SHP77 (cell line): ENCODE measurements at regions not wholly inside any gene's neighbourhood (a gene's known extent, or its start where the extent isn't known, plus 50 kb on each side); places are given as distances from the start of the nearest gene placed in this dataset.

Experiments used
- DNase-seq, 2 experiments: peaks; one replicate each; lab custom pipeline; 2025; lab: John Stamatoyannopoulos, UW

DNA sequence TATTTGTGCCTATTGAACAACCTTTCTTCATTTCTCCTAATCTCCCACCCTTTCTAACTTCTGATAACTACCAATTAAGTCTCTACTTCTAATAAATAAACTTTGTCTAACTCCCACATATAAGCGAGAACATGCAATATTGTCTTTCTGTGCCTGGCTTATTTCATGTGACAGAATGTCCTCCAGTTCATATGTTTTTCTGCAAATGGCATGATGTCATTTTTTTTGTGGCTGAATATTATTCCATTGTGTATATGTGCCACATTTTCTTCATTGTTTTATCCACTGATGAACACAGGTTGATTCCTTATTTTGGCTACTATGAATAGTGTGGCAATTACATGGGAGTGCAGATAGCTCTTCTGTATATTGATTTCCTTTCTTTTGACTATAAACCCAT lies 1041.5 kb upstream of the MANEA start:
- DNase-seq = no peak

DNA sequence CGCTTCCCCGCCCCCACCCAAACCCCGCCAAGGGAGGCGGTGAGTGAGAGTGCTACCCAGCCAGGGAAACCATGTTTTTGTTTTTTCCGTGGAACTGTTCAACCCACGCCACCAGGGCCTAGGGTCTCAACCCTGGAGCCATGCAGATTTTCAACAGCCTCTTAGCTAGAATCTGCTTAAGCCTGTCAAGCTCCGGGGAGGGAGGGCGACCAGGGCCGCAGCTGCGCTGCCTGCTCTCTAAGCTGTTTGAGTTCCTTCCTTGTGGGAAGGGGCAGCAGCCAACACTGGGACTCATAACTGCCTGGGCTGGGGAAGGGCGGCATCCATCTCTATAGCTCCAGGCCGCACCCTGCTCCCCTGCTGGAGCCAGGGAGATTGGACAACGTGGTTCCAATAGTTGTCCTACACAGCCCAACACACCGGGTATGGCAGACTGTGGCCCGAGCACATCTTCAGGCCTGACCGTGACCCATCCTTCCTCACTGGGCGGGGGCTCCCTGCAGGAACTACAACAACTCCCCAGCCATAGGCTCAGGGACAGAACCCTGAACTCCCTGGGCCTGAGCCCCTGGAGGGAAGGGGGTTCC lies 1065.7 kb upstream of the MANEA start:
- no peak for DNase-seq

- no peak for DNase-seq
Measured at GRCh38 chr6:94510877-94511276, 1066.5 kb upstream of the MANEA start.

DNA sequence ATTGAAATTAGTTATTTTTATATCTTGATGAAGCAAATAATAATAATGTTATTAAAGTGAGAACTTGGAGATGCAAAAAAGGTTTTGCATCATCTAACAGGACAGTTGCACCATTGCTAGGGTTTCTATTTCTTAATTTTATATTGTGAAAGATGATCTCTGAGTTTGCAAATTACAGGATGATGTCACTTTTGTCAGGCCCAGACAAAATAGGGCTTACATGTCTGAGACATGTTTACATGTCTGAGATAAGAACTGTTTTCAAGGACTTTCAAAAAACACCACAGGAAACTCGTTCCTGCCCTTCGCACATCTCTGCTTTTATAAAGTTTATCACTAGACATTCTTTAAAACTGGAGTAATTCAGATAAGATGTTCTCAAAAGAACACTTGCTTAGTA lies 1075.8 kb upstream of the MANEA start:
- no peak for DNase-seq

DNA sequence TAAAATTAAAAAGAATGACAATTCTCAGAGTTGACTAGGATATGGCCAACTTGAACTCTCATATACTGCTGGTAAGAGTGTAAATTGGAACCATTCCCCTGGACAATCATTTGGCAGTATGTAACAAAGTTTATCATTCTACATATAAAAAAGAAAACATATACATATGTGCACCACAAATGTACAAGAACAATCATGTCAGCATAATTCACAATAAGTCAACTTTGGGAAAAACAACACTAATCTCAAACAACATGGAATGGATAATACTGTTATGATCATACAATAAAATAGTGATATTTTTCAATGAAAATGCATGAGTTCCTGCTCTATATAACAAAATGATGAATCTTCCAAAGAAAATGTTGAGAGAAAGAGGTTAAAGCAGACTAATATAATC lies 1078.7 kb upstream of the EPHA7 start:
- DNase-seq = no peak

GRCh38 chr6:94494500-94494899 lies 1075.1 kb upstream of the EPHA7 start:
- DNase-seq = no peak

GRCh38 chr6:94487371-94487770 lies 1068.0 kb upstream of the EPHA7 start:
- DNase-seq = no peak

- peak; percentile 55 to 80 for DNase-seq
Measured at GRCh38 chr6:94478133-94479005, 1059.0 kb upstream of the EPHA7 start.

DNA sequence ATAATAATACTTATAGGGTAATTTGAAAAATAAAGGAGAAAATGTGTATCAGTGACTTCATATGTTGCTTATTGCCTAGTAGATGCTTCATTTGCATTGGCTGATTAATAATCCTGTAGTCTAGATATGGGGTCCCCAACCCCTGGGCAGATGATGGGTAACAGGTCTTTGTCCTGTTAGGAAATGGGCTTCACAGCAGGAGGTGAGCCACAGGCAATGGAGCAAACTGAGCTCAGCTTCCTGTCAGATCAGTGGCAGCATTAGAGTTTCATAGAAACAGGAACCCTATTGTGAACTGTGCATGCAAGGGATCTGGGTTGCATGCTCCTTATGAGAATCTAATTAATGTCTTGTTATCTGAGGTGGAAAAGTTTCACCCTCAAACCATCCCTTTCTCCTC lies 1049.5 kb upstream of the EPHA7 start:
- DNase-seq = no peak

- no peak for DNase-seq
Measured at GRCh38 chr6:94464018-94464510, 1044.7 kb upstream of the EPHA7 start.

DNA sequence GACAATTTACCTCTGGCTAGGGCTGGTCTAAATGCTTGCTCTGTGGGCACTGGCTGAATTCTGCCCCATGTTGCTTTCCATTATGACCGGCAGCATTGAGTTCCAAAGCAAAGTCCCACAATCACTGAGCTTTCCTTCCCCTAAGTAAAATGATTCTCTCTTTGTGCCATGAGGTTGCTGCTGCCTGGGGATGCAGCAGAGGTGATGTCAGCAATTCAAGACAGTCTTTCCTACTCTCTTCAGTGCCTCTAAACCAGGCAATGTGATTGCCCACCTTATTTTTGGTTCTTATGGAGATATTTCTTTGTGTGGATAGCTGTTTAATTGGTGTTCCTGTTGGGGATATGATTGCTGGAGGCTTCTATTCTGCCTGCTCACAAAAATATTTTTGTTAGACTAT lies 1043.9 kb upstream of the EPHA7 start:
- DNase-seq = no peak

GRCh38 chr6:94462231-94462630 lies 1042.9 kb upstream of the EPHA7 start:
- no peak for DNase-seq

DNA sequence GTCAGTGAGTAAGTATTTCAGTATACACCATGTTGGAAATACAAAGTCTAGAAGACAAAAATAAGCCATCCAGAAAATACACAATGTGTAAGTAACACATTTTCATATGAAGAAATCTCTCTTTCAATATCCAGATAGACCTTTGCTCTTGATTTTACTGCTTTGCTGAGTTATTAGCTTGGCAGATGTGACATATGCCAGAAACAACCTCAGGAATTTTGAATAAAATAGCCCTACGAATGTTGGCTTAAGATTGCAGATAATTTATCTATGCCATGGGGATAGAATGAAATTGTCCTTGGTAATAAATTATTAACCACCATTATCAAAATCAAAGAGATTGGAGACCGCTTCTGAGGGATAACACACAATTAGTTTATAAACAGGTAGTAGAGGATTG lies 1036.9 kb upstream of the EPHA7 start:
- DNase-seq = no peak

- DNase-seq = no peak
Measured at GRCh38 chr6:94454231-94454630, 1034.9 kb upstream of the EPHA7 start.

DNA sequence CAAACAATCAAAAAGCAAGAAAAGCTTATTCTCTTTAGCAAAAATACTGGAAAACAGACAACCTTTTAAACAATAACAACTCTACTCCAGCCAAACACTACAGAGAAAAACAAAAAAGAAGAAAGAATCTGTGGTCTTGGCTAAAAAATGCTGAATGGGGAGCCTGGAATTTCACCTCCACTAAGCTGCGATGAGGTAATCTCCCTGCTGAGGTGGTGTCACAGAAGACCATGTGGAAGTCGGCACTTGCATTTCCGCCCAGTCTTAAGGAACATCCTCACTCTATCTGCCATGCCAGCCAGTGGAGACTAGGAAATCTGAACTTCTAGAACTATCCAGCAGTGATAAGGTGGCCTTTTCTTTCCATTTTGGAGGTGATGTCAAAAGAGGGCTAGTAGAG lies 1026.8 kb upstream of the EPHA7 start:
- no peak for DNase-seq

- peak in 1 of 2 experiments; percentile 10 for DNase-seq
Measured at GRCh38 chr6:94443701-94444100, 1024.3 kb upstream of the EPHA7 start.

DNA sequence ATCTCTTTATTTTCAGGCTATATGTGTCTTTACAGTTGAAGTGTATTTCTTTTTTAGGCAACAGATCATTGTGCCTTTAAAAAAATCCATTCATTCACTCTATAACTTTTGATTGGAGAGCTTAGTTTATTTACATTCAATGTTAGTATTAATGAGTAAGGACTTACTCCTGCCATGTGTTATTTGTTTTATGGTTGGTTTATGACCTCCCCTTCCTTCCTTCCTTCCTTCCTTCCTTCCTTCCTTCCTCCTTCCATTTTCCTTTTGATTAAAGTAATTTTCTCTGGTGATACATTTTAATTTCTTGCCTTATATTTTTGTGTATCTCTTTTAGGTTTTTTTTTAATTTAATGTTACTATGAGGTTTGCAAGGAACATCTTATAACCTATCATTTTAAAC lies 1005.3 kb upstream of the EPHA7 start:
- no peak for DNase-seq

- no peak for DNase-seq
Measured at GRCh38 chr6:94417363-94417762, 998.0 kb upstream of the EPHA7 start.

DNA sequence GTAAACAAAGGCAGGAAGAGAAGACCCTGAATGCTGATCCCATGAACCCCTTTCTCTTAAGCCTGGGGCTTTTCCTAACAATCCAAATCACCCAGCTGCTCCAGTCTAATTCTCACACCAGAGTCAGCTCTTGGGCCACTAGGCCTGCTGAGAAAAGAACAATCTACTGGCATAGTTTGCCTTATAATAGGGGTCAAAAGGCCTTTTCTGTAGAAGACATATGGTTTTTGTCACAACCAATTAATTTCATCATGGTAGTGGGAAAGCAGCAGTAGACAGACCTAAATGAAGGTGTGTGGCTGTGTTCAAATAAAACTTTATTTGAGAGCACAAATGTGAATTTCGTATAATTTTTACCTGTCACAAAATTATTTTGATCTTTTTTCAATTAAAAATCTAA lies 994.7 kb upstream of the EPHA7 start:
- no peak for DNase-seq

- DNase-seq = peak in 1 of 2 experiments; percentile 12
Measured at GRCh38 chr6:94401311-94401710, 982.0 kb upstream of the EPHA7 start.

GRCh38 chr6:94394822-94395221 lies 975.5 kb upstream of the EPHA7 start:
- DNase-seq = no peak

DNA sequence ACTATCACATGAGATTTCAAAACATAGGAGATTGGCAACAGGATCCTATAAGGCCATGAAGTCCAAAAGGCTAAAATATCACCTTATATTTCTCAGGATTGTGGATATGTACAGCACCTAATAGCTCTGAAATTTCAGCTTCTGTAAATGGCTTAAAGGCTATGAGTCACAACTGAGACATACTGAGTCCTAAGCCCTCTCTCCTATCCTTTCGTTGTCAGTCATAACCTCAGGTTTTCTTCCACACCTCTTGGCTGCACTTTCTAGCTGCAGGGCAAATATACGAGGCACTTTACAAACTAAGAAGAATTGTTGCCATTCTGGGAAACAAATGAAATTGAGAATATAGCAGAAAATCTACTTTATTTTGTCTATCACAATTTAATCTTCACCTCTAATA lies 969.9 kb upstream of the EPHA7 start:
- DNase-seq = no peak

DNA sequence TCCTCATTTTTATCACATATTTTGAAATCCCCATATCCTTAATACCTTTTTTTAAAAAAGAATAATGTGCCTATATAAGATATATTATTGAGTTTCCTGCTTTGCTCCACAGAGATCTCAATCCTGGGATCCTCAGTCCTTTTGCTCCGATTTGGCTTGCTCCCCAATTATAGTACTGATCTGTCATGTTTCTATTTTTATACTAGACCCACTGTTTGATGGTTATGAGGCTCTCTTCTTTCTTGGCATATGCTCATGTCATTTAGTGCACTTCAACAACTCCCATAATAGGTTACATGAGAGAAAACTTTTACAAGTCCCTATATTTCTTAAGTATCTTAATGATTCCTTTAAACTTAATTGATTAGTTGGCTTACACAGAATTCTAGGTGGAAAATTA lies 958.5 kb upstream of the EPHA7 start:
- no peak for DNase-seq

- DNase-seq = no peak
Measured at GRCh38 chr6:94376876-94377275, 957.5 kb upstream of the EPHA7 start.
